ENCODE measurements at regions not wholly inside any gene's neighbourhood (a gene's known extent, or its start where the extent isn't known, plus 50 kb on each side); places are given as distances from the start of the nearest gene placed in this dataset.

DNA sequence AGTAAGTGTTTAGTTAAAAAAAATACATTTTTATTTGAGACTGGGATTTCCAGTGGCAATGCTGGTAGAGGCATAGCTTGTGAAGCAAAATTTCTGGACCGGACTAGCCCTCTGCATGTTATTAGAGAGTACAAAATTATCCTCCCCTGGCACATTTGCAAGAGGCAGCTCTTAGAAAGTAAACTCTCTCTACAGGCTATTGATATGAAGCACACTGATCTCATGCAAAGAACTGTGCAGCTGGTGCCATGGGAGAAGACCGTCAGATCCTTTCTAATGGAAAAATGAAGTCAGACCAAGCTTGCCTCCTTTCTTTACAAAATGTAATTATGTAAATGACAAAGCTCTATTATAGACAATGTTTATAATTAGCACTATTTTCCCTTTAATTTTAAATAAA is 2717.2 kb downstream of the PCDH7 start:
- TF ChIP-seq POLR2A (IDR thresholded peaks at IDR 0.05) (no peak), POLR2AphosphoS5 (IDR thresholded peaks at IDR 0.05) (no peak)
- TF ChIP-seq, protein P1, sequence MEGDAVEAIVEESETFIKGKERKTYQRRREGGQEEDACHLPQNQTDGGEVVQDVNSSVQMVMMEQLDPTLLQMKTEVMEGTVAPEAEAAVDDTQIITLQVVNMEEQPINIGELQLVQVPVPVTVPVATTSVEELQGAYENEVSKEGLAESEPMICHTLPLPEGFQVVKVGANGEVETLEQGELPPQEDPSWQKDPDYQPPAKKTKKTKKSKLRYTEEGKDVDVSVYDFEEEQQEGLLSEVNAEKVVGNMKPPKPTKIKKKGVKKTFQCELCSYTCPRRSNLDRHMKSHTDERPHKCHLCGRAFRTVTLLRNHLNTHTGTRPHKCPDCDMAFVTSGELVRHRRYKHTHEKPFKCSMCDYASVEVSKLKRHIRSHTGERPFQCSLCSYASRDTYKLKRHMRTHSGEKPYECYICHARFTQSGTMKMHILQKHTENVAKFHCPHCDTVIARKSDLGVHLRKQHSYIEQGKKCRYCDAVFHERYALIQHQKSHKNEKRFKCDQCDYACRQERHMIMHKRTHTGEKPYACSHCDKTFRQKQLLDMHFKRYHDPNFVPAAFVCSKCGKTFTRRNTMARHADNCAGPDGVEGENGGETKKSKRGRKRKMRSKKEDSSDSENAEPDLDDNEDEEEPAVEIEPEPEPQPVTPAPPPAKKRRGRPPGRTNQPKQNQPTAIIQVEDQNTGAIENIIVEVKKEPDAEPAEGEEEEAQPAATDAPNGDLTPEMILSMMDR (IDR thresholded peaks at IDR 0.05) = no peak
